Mesenchymal stem cell (in vitro differentiated cells and primary cell): ENCODE measurements at regions not wholly inside any gene's neighbourhood (a gene's known extent, or its start where the extent isn't known, plus 50 kb on each side); places are given as distances from the start of the nearest gene placed in this dataset.

Source experiments
- DNase-seq: peaks from one replicate; pipeline ENCODE4 v3.0.0-alpha.2; 2013
- H2AFZ ChIP-seq: one replicate; pipeline ENCODE4 v1.6.1; 2013; ENCODE audit warnings: low read depth, mild to moderate bottlenecking, control low read depth, inconsistent platforms, low read length, moderate library complexity
- H2AK5ac ChIP-seq: 2 replicates; pipeline ENCODE4 v1.6.1; 2013; ENCODE audit warnings: low read length, moderate library complexity, mild to moderate bottlenecking, inconsistent platforms; ENCODE audit not compliant: severe bottlenecking
- H2BK120ac ChIP-seq: one replicate; pipeline ENCODE4 v1.6.1; 2013; ENCODE audit warnings: low read depth, mild to moderate bottlenecking, inconsistent platforms, low read length, moderate library complexity
- H2BK12ac ChIP-seq, 2 experiments: one replicate each; pipeline ENCODE4 v1.6.1; 2013; ENCODE audit warnings: inconsistent platforms in 2 of 2, low read length in 2 of 2, mild to moderate bottlenecking in 2 of 2, moderate library complexity in 2 of 2, control low read depth in 1 of 2
- H2BK15ac ChIP-seq: one replicate; pipeline ENCODE4 v1.6.1; 2013; ENCODE audit warnings: mild to moderate bottlenecking, low read depth, inconsistent platforms; ENCODE audit not compliant: poor library complexity, severe bottlenecking
- H2BK5ac ChIP-seq: 2 replicates; pipeline ENCODE4 v1.6.1; 2013; ENCODE audit warnings: low read depth, mild to moderate bottlenecking, low read length, control low read depth, inconsistent platforms; ENCODE audit not compliant: poor library complexity, severe bottlenecking
- H3K14ac ChIP-seq, 2 experiments: one replicate each; pipeline ENCODE4 v1.6.1; 2013; ENCODE audit warnings: inconsistent platforms in 2 of 2, low read length in 2 of 2, control low read depth in 1 of 2, mild to moderate bottlenecking in 1 of 2, moderate library complexity in 1 of 2
- H3K18ac ChIP-seq, 2 experiments: one replicate each; pipeline ENCODE4 v1.6.1; 2013; ENCODE audit warnings: inconsistent platforms in 2 of 2, low read length in 2 of 2, control low read depth in 1 of 2, low read depth in 1 of 2, mild to moderate bottlenecking in 1 of 2
- H3K23ac ChIP-seq, 2 experiments: one replicate each; pipeline ENCODE4 v1.6.1; 2013; ENCODE audit warnings: inconsistent platforms in 2 of 2, low read length in 2 of 2, mild to moderate bottlenecking in 2 of 2, moderate library complexity in 2 of 2, control low read depth in 1 of 2
- H3K27ac ChIP-seq: 2 replicates; pipeline ENCODE4 v1.5.1; 2013; ENCODE audit warnings: mild to moderate bottlenecking, moderate library complexity, low read length, control low read depth, inconsistent platforms; ENCODE audit not compliant: poor library complexity, severe bottlenecking
- H3K27me3 ChIP-seq, 2 experiments: 2 replicates each; pipeline versions ENCODE4 v1.6.1 to v1.7.0; 2013; ENCODE audit warnings: low read length in 2 of 2, mild to moderate bottlenecking in 2 of 2, moderate library complexity in 2 of 2, control low read depth in 1 of 2, inconsistent platforms in 1 of 2; ENCODE audit not compliant: control insufficient read depth in 1 of 2, insufficient read depth in 1 of 2
- H3K36me3 ChIP-seq, 2 experiments: 2 replicates each; pipeline versions ENCODE4 v1.6.1 to v1.7.0; 2013; ENCODE audit warnings: low read length in 2 of 2, control low read depth in 1 of 2, inconsistent platforms in 1 of 2, low read depth in 1 of 2, mild to moderate bottlenecking in 1 of 2; ENCODE audit not compliant: insufficient read depth in 2 of 2, control insufficient read depth in 1 of 2
- H3K4ac ChIP-seq, 2 experiments: one replicate each; pipeline ENCODE4 v1.6.1; 2013; ENCODE audit warnings: inconsistent platforms in 2 of 2, low read length in 2 of 2, mild to moderate bottlenecking in 2 of 2, moderate library complexity in 2 of 2, control low read depth in 1 of 2, low read depth in 1 of 2
- H3K4me1 ChIP-seq: 2 replicates; pipeline ENCODE4 v1.6.1; 2013; ENCODE audit warnings: low read depth, low read length, control low read depth; ENCODE audit not compliant: control insufficient read depth, insufficient read depth
- H3K4me2 ChIP-seq: 2 replicates; pipeline ENCODE4 v1.6.1; 2013; ENCODE audit warnings: low read length, mild to moderate bottlenecking, inconsistent platforms; ENCODE audit not compliant: poor library complexity, severe bottlenecking
- H3K4me3 ChIP-seq, 2 experiments: 2 replicates each; pipeline versions ENCODE4 v1.5.1 to v1.7.0; 2013; ENCODE audit warnings: low read length in 2 of 2, mild to moderate bottlenecking in 2 of 2, control low read depth in 1 of 2, low read depth in 1 of 2; ENCODE audit not compliant: insufficient read depth in 1 of 2
- H3K79me1 ChIP-seq: replicated peaks from 2 replicates; pipeline ENCODE4 v1.6.1; 2013; ENCODE audit warnings: mild to moderate bottlenecking, control low read depth, low read length, inconsistent platforms; ENCODE audit not compliant: poor library complexity, severe bottlenecking
- H3K9ac ChIP-seq: 2 replicates; pipeline ENCODE4 v1.7.0; 2013; ENCODE audit warnings: mild to moderate bottlenecking, low read length, moderate library complexity
- H3K9me3 ChIP-seq: 2 replicates; pipeline ENCODE4 v1.7.0; 2013; ENCODE audit warnings: mild to moderate bottlenecking, low read length; ENCODE audit not compliant: control insufficient read depth
- H4K8ac ChIP-seq: one replicate; pipeline ENCODE4 v1.6.1; 2013; ENCODE audit warnings: inconsistent platforms, mild to moderate bottlenecking, low read length, moderate library complexity
- H4K91ac ChIP-seq: one replicate; pipeline ENCODE4 v1.6.1; 2013; ENCODE audit warnings: mild to moderate bottlenecking, low read length, inconsistent platforms
- WGBS: methylation state at CpG from one replicate; pipeline ENCODE4 v1.1.7; 2013; ENCODE audit warnings: mixed read lengths; 5-methylcytosine and 5-hydroxymethylcytosine counted together

- no peak overlapping the region for H4K91ac ChIP-seq
- H3K18ac ChIP-seq: no peak overlapping the region
- no peaks in the 10 kb centered on the region for H3K36me3 ChIP-seq
- H3K23ac ChIP-seq: no peak overlapping the region
- H2BK12ac ChIP-seq: no peak overlapping the region
- peaks cover 31% of the 10 kb centered on the region for H3K9me3 ChIP-seq
- no peak overlapping the region for H3K9ac ChIP-seq
- H4K8ac ChIP-seq: no peak overlapping the region
- 77% methylated on average over 2 of the region's 3 CpGs for WGBS
- H3K4me1 ChIP-seq: peaks cover 5% of the 10 kb centered on the region
- no peak for DNase-seq
- no peak overlapping the region for H2BK120ac ChIP-seq
- H3K14ac ChIP-seq: no peak overlapping the region
- no peak overlapping the region for H3K4me2 ChIP-seq
- no peaks in the 10 kb centered on the region for H3K27me3 ChIP-seq
- H2BK5ac ChIP-seq: no peak overlapping the region
- no peaks in the 10 kb centered on the region for H3K79me1 ChIP-seq
- no peak overlapping the region for H2BK15ac ChIP-seq
- no peak overlapping the region for H2AFZ ChIP-seq
- H3K27ac ChIP-seq: no peak overlapping the region
- H3K4me3 ChIP-seq: no peak overlapping the region
- H2AK5ac ChIP-seq: no peak overlapping the region
- H3K4ac ChIP-seq: no peak overlapping the region
Measured at GRCh38 chr4:63222466-63222865, 1186.8 kb downstream of the TECRL start.

GRCh38 chr4:63221477-63221876 lies 1187.8 kb downstream of the TECRL start:
- Histone ChIP-seq H4K8ac (no peak overlapping the region), H3K27ac (no peak overlapping the region), H3K4me3 (no peak overlapping the region), H3K4me1 (peaks cover 5% of the 10 kb centered on the region), H2AK5ac (no peak overlapping the region), H3K23ac (no peak overlapping the region), H3K18ac (no peak overlapping the region), H2BK12ac (no peak overlapping the region), H2AFZ (no peak overlapping the region), H3K79me1 (no peaks in the 10 kb centered on the region), H3K9me3 (peaks cover 36% of the 10 kb centered on the region), H2BK5ac (no peak overlapping the region), H2BK15ac (no peak overlapping the region), H4K91ac (no peak overlapping the region), H3K27me3 (no peaks in the 10 kb centered on the region), H3K4me2 (no peak overlapping the region), H3K36me3 (no peaks in the 10 kb centered on the region), H3K9ac (no peak overlapping the region), H2BK120ac (no peak overlapping the region), H3K4ac (no peak overlapping the region), H3K14ac (no peak overlapping the region)
- no peak for DNase-seq
- no CpG with 5 or more reads among the region's 1 CpG for WGBS

GRCh38 chr4:63218856-63219255 lies 1190.4 kb downstream of the TECRL start:
- H3K14ac ChIP-seq: no peak overlapping the region
- WGBS: 64% methylated on average over 7 of the region's 7 CpGs

GRCh38 chr4:63214076-63214475 lies 1195.2 kb downstream of the TECRL start:
- no peaks in the 10 kb centered on the region for H3K27me3 ChIP-seq
- no peaks in the 10 kb centered on the region for H3K36me3 ChIP-seq
- no peak overlapping the region for H3K18ac ChIP-seq
- H3K9me3 ChIP-seq: peaks cover 35% of the 10 kb centered on the region
- no peak overlapping the region for H2BK12ac ChIP-seq
- H3K27ac ChIP-seq: no peak overlapping the region
- H3K4ac ChIP-seq: no peak overlapping the region
- H3K4me3 ChIP-seq: no peak overlapping the region
- H4K91ac ChIP-seq: no peak overlapping the region
- H3K4me2 ChIP-seq: no peak overlapping the region
- no peak overlapping the region for H3K23ac ChIP-seq
- H2BK15ac ChIP-seq: no peak overlapping the region
- H3K79me1 ChIP-seq: no peaks in the 10 kb centered on the region
- no peak overlapping the region for H2BK5ac ChIP-seq
- no peak overlapping the region for H3K14ac ChIP-seq
- no peak for DNase-seq
- no peak overlapping the region for H3K9ac ChIP-seq
- H2AFZ ChIP-seq: no peak overlapping the region
- no peak overlapping the region for H2AK5ac ChIP-seq
- peaks cover 5% of the 10 kb centered on the region for H3K4me1 ChIP-seq
- H2BK120ac ChIP-seq: no peak overlapping the region
- no peak overlapping the region for H4K8ac ChIP-seq

More at GRCh38 chr4:63218856-63219255, 1190.4 kb downstream of the TECRL start:
- no peak overlapping the region for H3K9ac ChIP-seq
- H4K8ac ChIP-seq: no peak overlapping the region
- no peak overlapping the region for H3K4me3 ChIP-seq
- H4K91ac ChIP-seq: no peak overlapping the region
- no peak overlapping the region for H3K23ac ChIP-seq
- no peak overlapping the region for H2BK120ac ChIP-seq
- peaks cover 35% of the 10 kb centered on the region for H3K9me3 ChIP-seq
- H3K4ac ChIP-seq: no peak overlapping the region
- H2AFZ ChIP-seq: no peak overlapping the region
- peaks cover 5% of the 10 kb centered on the region for H3K4me1 ChIP-seq
- H2BK15ac ChIP-seq: no peak overlapping the region
- H3K4me2 ChIP-seq: no peak overlapping the region
- no peaks in the 10 kb centered on the region for H3K27me3 ChIP-seq
- no peak overlapping the region for H2AK5ac ChIP-seq
- H3K18ac ChIP-seq: no peak overlapping the region
- DNase-seq: no peak
- H2BK12ac ChIP-seq: no peak overlapping the region
- H2BK5ac ChIP-seq: no peak overlapping the region
- peak overlapping the region; percentile 8 for H3K27ac ChIP-seq
- H3K79me1 ChIP-seq: no peaks in the 10 kb centered on the region
- no peaks in the 10 kb centered on the region for H3K36me3 ChIP-seq
